SK-N-SH treated with all-trans-retinoic acid at 6 μM for 48 hours (cell line): ENCODE measurements at regions not wholly inside any gene's neighbourhood (a gene's known extent, or its start where the extent isn't known, plus 50 kb on each side); places are given as distances from the start of the nearest gene placed in this dataset.

ENCODE experiments used
- ARNTL ChIP-seq: fragments of 450-650 bp; formaldehyde crosslinking; IDR thresholded peaks from 2 replicates; pipeline ENCODE4 v1.5.0; 2020; ENCODE audit warnings: low read depth, mild to moderate bottlenecking, moderate library complexity, borderline replicate concordance
- BACH2 ChIP-seq: fragments of 250-450 bp; sonication (Bioruptor Pico); IDR thresholded peaks from 2 replicates; pipeline ENCODE4 v1.9.0; 2021; ENCODE audit warnings: mild to moderate bottlenecking, borderline replicate concordance
- CREB5 ChIP-seq: fragments of 250-450 bp; sonication (Bioruptor Pico); IDR thresholded peaks from 2 replicates; pipeline ENCODE4 v1.5.1; 2020; ENCODE audit warnings: low read depth, mild to moderate bottlenecking, moderate library complexity
- CSDC2 ChIP-seq: fragments of 250-450 bp; sonication (Bioruptor Pico); IDR thresholded peaks from 2 replicates; pipeline ENCODE4 v1.5.0; 2020; ENCODE audit warnings: mild to moderate bottlenecking, moderate library complexity
- ESRRG ChIP-seq: fragments of 250-450 bp; sonication (Bioruptor Pico); IDR thresholded peaks from 2 replicates; pipeline ENCODE4 v1.6.1; 2021; ENCODE audit warnings: mild to moderate bottlenecking
- PATZ1 ChIP-seq: fragments of 250-450 bp; sonication (Bioruptor Pico); IDR thresholded peaks from 2 replicates; pipeline ENCODE4 v1.8.0; 2020; ENCODE audit warnings: mild to moderate bottlenecking, moderate library complexity, borderline replicate concordance
- PPARA ChIP-seq: fragments of 250-450 bp; sonication (Bioruptor Pico); IDR thresholded peaks from 2 replicates; pipeline ENCODE4 v1.5.0; 2020; ENCODE audit warnings: mild to moderate bottlenecking, borderline replicate concordance
- RARB ChIP-seq: fragments of 250-450 bp; sonication (Bioruptor Pico); IDR thresholded peaks from 2 replicates; pipeline ENCODE4 v1.8.0; 2021; ENCODE audit warnings: mild to moderate bottlenecking, moderate library complexity
- SNAI2 ChIP-seq: fragments of 250-450 bp; sonication (Bioruptor Pico); IDR thresholded peaks from 2 replicates; pipeline ENCODE4 v1.5.0; 2020; ENCODE audit warnings: mild to moderate bottlenecking, moderate library complexity
- TOX ChIP-seq: fragments of 250-450 bp; sonication (Bioruptor Pico); IDR thresholded peaks from 2 replicates; pipeline ENCODE4 v1.8.0; 2021; ENCODE audit warnings: mild to moderate bottlenecking, moderate library complexity, borderline replicate concordance
- ZC3H10 ChIP-seq: fragments of 250-450 bp; sonication (Bioruptor Pico); IDR thresholded peaks from 2 replicates; pipeline ENCODE4 v1.5.1; 2021; ENCODE audit warnings: mild to moderate bottlenecking, moderate library complexity
- ZNF8 ChIP-seq: fragments of 450-650 bp; formaldehyde crosslinking; IDR thresholded peaks from 2 replicates; pipeline ENCODE4 v1.5.0; 2020; ENCODE audit warnings: mild to moderate bottlenecking, moderate library complexity
- TF ChIP-seq, protein P1 (sequence below): fragments of 250-450 bp; sonication (Bioruptor Pico); IDR thresholded peaks from 2 replicates; pipeline ENCODE4 v1.5.0; 2020; ENCODE audit warnings: mild to moderate bottlenecking, moderate library complexity
- TF ChIP-seq, protein P2 (sequence below): fragments of 250-450 bp; sonication (Bioruptor Pico); IDR thresholded peaks from 2 replicates; pipeline ENCODE4 v1.8.0; 2021; ENCODE audit warnings: low read depth, mild to moderate bottlenecking, moderate library complexity, borderline replicate concordance

DNA sequence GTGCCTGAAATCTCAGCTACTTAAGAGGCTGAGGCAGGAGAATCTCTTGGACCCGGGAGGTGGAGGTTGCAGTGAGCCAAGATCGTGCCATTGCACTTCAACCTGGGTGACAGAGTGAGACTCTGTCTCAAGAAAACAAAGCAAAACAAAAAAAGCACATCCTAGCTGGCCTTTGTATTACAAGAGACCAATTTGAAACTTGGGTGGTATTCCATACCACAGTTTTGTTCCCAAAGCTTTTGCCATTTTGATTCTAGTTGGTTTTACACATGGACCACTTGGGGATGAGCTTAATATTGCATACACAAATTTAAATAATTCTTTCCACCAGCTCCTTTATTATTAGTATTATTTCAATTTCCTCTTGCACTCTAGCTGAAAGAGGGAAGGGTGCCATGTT lies 276.9 kb upstream of the SLC16A7 start:
- TF ChIP-seq SNAI2 (CRISPR knock-in tag) (no peak), RARB (no peak), PATZ1 (CRISPR knock-in tag) (no peak), BACH2 (CRISPR knock-in tag) (no peak), PPARA (CRISPR knock-in tag) (no peak), ARNTL (CRISPR knock-in tag) (no peak), ESRRG (CRISPR knock-in tag) (no peak), CREB5 (no peak), ZC3H10 (CRISPR knock-in tag) (no peak), TOX (CRISPR knock-in tag) (no peak), CSDC2 (CRISPR knock-in tag) (no peak), ZNF8 (CRISPR knock-in tag) (no peak)
- TF ChIP-seq, protein P1, sequence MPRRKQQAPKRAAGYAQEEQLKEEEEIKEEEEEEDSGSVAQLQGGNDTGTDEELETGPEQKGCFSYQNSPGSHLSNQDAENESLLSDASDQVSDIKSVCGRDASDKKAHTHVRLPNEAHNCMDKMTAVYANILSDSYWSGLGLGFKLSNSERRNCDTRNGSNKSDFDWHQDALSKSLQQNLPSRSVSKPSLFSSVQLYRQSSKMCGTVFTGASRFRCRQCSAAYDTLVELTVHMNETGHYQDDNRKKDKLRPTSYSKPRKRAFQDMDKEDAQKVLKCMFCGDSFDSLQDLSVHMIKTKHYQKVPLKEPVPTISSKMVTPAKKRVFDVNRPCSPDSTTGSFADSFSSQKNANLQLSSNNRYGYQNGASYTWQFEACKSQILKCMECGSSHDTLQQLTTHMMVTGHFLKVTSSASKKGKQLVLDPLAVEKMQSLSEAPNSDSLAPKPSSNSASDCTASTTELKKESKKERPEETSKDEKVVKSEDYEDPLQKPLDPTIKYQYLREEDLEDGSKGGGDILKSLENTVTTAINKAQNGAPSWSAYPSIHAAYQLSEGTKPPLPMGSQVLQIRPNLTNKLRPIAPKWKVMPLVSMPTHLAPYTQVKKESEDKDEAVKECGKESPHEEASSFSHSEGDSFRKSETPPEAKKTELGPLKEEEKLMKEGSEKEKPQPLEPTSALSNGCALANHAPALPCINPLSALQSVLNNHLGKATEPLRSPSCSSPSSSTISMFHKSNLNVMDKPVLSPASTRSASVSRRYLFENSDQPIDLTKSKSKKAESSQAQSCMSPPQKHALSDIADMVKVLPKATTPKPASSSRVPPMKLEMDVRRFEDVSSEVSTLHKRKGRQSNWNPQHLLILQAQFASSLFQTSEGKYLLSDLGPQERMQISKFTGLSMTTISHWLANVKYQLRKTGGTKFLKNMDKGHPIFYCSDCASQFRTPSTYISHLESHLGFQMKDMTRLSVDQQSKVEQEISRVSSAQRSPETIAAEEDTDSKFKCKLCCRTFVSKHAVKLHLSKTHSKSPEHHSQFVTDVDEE (CRISPR knock-in tag), result no peak
- TF ChIP-seq, protein P2, sequence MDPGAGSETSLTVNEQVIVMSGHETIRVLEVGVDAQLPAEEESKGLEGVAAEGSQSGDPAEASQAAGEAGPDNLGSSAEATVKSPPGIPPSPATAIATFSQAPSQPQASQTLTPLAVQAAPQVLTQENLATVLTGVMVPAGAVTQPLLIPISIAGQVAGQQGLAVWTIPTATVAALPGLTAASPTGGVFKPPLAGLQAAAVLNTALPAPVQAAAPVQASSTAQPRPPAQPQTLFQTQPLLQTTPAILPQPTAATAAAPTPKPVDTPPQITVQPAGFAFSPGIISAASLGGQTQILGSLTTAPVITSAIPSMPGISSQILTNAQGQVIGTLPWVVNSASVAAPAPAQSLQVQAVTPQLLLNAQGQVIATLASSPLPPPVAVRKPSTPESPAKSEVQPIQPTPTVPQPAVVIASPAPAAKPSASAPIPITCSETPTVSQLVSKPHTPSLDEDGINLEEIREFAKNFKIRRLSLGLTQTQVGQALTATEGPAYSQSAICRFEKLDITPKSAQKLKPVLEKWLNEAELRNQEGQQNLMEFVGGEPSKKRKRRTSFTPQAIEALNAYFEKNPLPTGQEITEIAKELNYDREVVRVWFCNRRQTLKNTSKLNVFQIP (CRISPR knock-in tag), result no peak
